ENCODE measurements at regions not wholly inside any gene's neighbourhood (a gene's known extent, or its start where the extent isn't known, plus 50 kb on each side); places are given as distances from the start of the nearest gene placed in this dataset.
"Not testable (repeated sequence)": the region's sequence is repeated elsewhere in the genome, so short reads cannot be mapped to it uniquely, and the experiment has no call there.

DNA sequence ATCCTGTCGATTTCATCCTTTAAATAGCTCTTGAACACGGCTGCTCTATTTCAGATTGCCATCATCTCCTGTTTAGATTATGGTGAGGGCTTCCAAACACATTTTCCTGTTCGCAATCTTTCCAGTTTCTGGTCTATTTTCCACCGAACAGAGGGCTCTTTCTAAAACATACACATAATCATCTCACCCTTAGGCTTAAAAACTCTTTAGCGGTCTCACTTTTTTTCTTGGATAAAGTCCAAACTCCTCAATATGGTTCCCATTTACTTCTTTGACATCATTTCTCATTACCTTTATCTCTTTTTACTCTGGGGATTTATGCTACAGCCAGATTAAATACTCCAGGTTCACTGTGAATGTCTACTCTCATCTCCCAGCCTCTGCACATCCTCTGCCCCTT lies 103.4 kb upstream of the STMND1 start:
- Histone ChIP-seq H3K4me1 (replicated peaks) (no peaks in the 10 kb centered on the region), H3K27ac (no peak overlapping the region), H3K4me3 (no peak overlapping the region), H3K27me3 (replicated peaks; ENCODE audit: insufficient read depth) (no peaks in the 10 kb centered on the region), H3K9me3 (no peaks in the 10 kb centered on the region), H3K36me3 (no peaks in the 10 kb centered on the region)
- WGBS, result 86% methylated on average over 5 of the region's 5 CpGs
- no peak for DNase-seq (ENCODE audit: low spot score)
- TF ChIP-seq POLR2AphosphoS5 (IDR thresholded peaks at IDR 0.05) (no peak), POLR2A (IDR thresholded peaks at IDR 0.05) (no peak)
- TF ChIP-seq, protein P1, sequence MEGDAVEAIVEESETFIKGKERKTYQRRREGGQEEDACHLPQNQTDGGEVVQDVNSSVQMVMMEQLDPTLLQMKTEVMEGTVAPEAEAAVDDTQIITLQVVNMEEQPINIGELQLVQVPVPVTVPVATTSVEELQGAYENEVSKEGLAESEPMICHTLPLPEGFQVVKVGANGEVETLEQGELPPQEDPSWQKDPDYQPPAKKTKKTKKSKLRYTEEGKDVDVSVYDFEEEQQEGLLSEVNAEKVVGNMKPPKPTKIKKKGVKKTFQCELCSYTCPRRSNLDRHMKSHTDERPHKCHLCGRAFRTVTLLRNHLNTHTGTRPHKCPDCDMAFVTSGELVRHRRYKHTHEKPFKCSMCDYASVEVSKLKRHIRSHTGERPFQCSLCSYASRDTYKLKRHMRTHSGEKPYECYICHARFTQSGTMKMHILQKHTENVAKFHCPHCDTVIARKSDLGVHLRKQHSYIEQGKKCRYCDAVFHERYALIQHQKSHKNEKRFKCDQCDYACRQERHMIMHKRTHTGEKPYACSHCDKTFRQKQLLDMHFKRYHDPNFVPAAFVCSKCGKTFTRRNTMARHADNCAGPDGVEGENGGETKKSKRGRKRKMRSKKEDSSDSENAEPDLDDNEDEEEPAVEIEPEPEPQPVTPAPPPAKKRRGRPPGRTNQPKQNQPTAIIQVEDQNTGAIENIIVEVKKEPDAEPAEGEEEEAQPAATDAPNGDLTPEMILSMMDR (IDR thresholded peaks at IDR 0.05), result no peak
- intact Hi-C loops (cut with DNase I), result no loop called here

DNA sequence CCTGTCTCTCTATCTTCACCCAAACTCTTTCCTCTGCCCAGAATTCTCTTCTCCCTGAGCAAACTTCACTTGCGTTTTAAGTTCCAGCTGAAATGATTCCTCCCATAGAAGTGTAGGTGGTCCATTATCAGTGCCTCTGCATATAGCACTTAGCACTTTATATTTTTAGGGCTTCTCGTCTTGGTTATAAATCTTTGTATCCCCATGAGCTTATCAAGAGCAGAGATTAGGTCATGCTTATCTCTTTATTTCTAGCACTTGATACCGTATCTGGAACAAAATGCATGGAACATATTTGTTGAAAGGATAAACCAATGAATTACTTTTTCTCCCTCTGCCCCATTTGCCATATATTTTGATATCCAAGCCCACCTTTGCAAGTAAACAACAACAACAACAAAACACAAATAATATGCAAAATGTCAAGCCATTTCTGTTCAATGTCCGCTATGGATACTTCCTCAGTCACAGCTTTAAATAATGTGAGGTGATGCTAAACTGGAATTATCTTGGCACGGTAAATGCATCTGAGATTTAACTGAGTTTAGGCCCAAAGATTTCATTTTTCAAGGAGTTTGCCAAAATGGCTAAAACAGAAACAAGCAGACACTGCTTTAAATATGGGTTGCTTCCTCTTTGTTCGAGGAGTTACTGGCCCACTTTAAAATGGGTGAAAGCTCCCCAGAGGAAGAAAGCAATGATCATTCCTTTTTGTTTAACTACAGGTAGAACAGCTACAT lies 106.2 kb upstream of the STMND1 start:
- no peaks in the 10 kb centered on the region for H3K4me1 ChIP-seq (replicated peaks)
- no peak for TF ChIP-seq POLR2A (IDR thresholded peaks at IDR 0.05)
- no peak for TF ChIP-seq POLR2AphosphoS5 (IDR thresholded peaks at IDR 0.05)
- TF ChIP-seq, protein P1 (IDR thresholded peaks at IDR 0.05), result no peak
- intact Hi-C loops (cut with DNase I), result no loop called here
- no peaks in the 10 kb centered on the region for H3K27me3 ChIP-seq (replicated peaks; ENCODE audit: insufficient read depth)
- 96% methylated on average over 6 of the region's 6 CpGs for WGBS
- H3K9me3 ChIP-seq, result no peaks in the 10 kb centered on the region
- H3K27ac ChIP-seq, result no peak overlapping the region
- no peak overlapping the region for H3K4me3 ChIP-seq
- no peak for DNase-seq (ENCODE audit: low spot score)
- H3K36me3 ChIP-seq, result no peaks in the 10 kb centered on the region

DNA sequence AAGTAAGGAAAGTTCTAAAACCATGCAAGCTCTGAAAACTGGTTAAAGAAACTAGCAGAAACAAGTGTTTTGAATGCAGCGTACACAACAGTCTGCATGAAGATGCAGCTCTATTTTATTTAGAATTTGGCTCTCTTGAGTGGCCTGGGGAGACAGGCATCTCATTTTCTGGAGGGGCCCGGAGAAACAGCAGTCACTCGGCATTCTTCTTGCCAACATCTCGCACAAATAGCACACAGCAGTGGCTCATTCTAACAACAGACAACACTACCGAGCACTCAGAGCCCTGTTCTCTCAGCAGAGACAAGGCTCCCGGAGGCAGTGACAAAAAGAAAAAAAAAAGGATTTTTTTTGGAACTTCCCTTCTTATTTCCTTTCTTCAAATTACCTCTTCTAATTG lies 108.5 kb upstream of the STMND1 start:
- TF ChIP-seq POLR2AphosphoS5 (IDR thresholded peaks at IDR 0.05), result no peak
- TF ChIP-seq POLR2A (IDR thresholded peaks at IDR 0.05), result no peak
- TF ChIP-seq, protein P1 (IDR thresholded peaks at IDR 0.05), result no peak
- no peaks in the 10 kb centered on the region for H3K36me3 ChIP-seq
- no peak overlapping the region for H3K4me3 ChIP-seq
- 83% methylated on average over 6 of the region's 6 CpGs for WGBS
- H3K4me1 ChIP-seq (replicated peaks), result no peaks in the 10 kb centered on the region
- no peaks in the 10 kb centered on the region for H3K27me3 ChIP-seq (replicated peaks; ENCODE audit: insufficient read depth)
- H3K9me3 ChIP-seq, result no peaks in the 10 kb centered on the region
- H3K27ac ChIP-seq, result no peak overlapping the region
- intact Hi-C loops (cut with DNase I), result no loop called here
- DNase-seq (ENCODE audit: low spot score), result no peak

DNA sequence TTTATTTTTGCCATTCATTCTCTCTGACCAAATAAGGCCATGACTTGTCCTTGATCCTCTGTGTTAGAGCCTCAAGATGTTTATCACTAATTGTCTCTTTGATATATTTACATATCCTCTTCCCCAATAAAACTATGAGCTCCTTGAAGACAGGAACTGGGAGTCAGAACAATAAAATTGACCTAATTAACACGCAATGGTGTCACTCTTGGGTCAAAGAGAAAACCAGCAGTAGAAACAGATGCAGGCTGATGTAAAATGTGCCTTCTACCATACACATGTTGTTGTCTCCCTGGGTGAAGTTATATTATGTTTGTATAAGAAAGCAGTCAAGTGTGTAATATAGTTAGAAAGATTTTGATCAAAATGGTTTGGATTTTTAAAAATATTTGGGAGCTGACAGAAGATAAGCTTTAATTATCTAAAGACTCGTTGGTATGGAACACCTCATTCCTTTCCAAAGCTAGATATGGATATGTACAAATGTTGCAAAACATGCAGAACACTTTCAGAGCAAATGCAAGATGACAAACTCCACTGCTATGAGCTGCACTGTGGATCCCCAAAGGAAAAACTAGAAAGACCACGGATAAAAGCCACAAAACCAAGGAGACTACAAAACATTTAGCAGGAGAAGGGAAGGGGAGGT lies 109.7 kb upstream of the STMND1 start:
- H3K27me3 ChIP-seq (replicated peaks; ENCODE audit: insufficient read depth), result no peaks in the 10 kb centered on the region
- H3K36me3 ChIP-seq, result no peaks in the 10 kb centered on the region
- no peaks in the 10 kb centered on the region for H3K9me3 ChIP-seq
- H3K27ac ChIP-seq, result no peak overlapping the region
- no peaks in the 10 kb centered on the region for H3K4me1 ChIP-seq (replicated peaks)
- DNase-seq (ENCODE audit: low spot score), result no peak
- H3K4me3 ChIP-seq, result no peak overlapping the region
- TF ChIP-seq POLR2AphosphoS5 (IDR thresholded peaks at IDR 0.05) (no peak), POLR2A (IDR thresholded peaks at IDR 0.05) (no peak)
- TF ChIP-seq, protein P1 (IDR thresholded peaks at IDR 0.05), result no peak
- intact Hi-C loops (cut with DNase I), result no loop called here
- 23% methylated on average over 3 of the region's 3 CpGs for WGBS

DNA sequence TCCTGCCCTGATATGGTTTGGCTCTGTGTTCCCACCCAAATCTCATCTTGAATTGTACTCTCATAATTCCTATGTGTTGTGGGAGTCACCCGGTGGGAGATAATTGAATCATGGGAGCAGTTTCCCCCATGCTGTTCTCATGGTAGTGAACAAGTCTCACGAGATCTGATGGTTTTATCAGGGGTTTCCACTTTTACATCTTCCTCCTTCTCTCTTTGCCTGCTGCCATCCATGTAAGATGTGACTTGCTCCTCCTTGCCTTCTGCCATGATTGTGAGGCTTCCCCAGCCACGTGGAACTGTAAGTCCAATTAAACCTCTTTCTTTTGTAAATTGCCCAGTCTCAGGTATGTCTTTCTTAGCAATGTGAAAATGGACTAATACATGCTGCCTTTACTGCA lies 111.9 kb upstream of the STMND1 start:
- H3K4me3 ChIP-seq; H3K4me1 ChIP-seq (replicated peaks); H3K9me3 ChIP-seq; H3K27me3 ChIP-seq (replicated peaks; ENCODE audit: insufficient read depth); H3K27ac ChIP-seq; H3K36me3 ChIP-seq; DNase-seq (ENCODE audit: low spot score); intact Hi-C loops (cut with DNase I): not testable (repeated sequence)
- WGBS, result 85% methylated on average over 3 of the region's 3 CpGs

All from prostate gland (tissue), 2 donors.